ENCODE measurements at regions not wholly inside any gene's neighbourhood (a gene's known extent, or its start where the extent isn't known, plus 50 kb on each side); places are given as distances from the start of the nearest gene placed in this dataset.

- TF ChIP-seq, protein P1, sequence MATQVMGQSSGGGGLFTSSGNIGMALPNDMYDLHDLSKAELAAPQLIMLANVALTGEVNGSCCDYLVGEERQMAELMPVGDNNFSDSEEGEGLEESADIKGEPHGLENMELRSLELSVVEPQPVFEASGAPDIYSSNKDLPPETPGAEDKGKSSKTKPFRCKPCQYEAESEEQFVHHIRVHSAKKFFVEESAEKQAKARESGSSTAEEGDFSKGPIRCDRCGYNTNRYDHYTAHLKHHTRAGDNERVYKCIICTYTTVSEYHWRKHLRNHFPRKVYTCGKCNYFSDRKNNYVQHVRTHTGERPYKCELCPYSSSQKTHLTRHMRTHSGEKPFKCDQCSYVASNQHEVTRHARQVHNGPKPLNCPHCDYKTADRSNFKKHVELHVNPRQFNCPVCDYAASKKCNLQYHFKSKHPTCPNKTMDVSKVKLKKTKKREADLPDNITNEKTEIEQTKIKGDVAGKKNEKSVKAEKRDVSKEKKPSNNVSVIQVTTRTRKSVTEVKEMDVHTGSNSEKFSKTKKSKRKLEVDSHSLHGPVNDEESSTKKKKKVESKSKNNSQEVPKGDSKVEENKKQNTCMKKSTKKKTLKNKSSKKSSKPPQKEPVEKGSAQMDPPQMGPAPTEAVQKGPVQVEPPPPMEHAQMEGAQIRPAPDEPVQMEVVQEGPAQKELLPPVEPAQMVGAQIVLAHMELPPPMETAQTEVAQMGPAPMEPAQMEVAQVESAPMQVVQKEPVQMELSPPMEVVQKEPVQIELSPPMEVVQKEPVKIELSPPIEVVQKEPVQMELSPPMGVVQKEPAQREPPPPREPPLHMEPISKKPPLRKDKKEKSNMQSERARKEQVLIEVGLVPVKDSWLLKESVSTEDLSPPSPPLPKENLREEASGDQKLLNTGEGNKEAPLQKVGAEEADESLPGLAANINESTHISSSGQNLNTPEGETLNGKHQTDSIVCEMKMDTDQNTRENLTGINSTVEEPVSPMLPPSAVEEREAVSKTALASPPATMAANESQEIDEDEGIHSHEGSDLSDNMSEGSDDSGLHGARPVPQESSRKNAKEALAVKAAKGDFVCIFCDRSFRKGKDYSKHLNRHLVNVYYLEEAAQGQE (IDR thresholded peaks at IDR 0.05; ENCODE audit: low read depth): no peak
- TF ChIP-seq SRF (IDR thresholded peaks at IDR 0.05; ENCODE audit: low read depth) (no peak), SP1 (IDR thresholded peaks at IDR 0.05; ENCODE audit: low read depth) (no peak)
These were observed 86.2 kb downstream of the PCDH18 start (continued) for GRCh38 chr4:137446071-137446470.

GRCh38 chr4:137443031-137443800 is 89.1 kb downstream of the PCDH18 start:
- DNase-seq (ENCODE audit: low read depth, low spot score) (no peak), ATAC-seq (no peak)
- intact Hi-C loops (cut with micrococcal nuclease): no loop called here
- no peak overlapping the region for H3K27ac ChIP-seq (ENCODE audit: low read depth, low read length)
- no peak overlapping the region for H3K4me3 ChIP-seq (replicated peaks in 1 of 2; ENCODE audit: low read depth in 1 of 2, low read length in 2 of 2)
- no peaks in the 10 kb centered on the region for H3K9me2 ChIP-seq (ENCODE audit: insufficient read depth)
- ChIA-PET POLR2A (interaction anchor here (0.7 kb wide), 1 partner anchor 86 kb away, joined by 3 read pairs; no protein-coding TSS in a partner anchor), CTCF (no interaction called here), RAD21 (ENCODE audit: low non-redundant PET in 1 of 2, low total read pairs in 2 of 2, uncharacterized antibody in 2 of 2, unreplicated experiment in 2 of 2) (no interaction called here)
- H2AFZ ChIP-seq (ENCODE audit: low read depth, low read length, poor library complexity, severe bottlenecking): no peak overlapping the region
- no peak overlapping the region for H3K4me2 ChIP-seq (ENCODE audit: low read length)
- no peaks in the 10 kb centered on the region for H3K79me2 ChIP-seq (ENCODE audit: insufficient read depth, low read length)
- BruUV-seq (replicated peaks): no TSS peak
- H3K9me3 ChIP-seq (ENCODE audit: control insufficient read depth in 1 of 2, insufficient read depth in 1 of 2, low read depth in 1 of 2, low read length in 2 of 2): no peaks in the 10 kb centered on the region
- no peak overlapping the region for H3K9ac ChIP-seq (ENCODE audit: low read length)
- no peaks in the 10 kb centered on the region for H3K36me3 ChIP-seq (ENCODE audit: control insufficient read depth in 1 of 2, insufficient read depth in 2 of 2, low read length in 2 of 2)
- no peaks in the 10 kb centered on the region for H3K27me3 ChIP-seq (ENCODE audit: insufficient read depth, low read length)
- no peaks in the 10 kb centered on the region for H4K20me1 ChIP-seq (ENCODE audit: insufficient read depth)
- no peaks in the 10 kb centered on the region for H3K4me1 ChIP-seq (ENCODE audit: control insufficient read depth in 1 of 2, insufficient read depth in 2 of 2, low read length in 2 of 2)
- TF ChIP-seq, protein P1 (IDR thresholded peaks at IDR 0.05; ENCODE audit: low read depth): no peak
- no peak for TF ChIP-seq ELF1 (IDR thresholded peaks at IDR 0.05; ENCODE audit: borderline replicate concordance, low read depth)
- TF ChIP-seq ZFX (IDR thresholded peaks at IDR 0.05): no peak
- TF ChIP-seq SP1 (IDR thresholded peaks at IDR 0.05; ENCODE audit: low read depth): no peak
- no peak for TF ChIP-seq JUND (IDR thresholded peaks at IDR 0.05)
- TF ChIP-seq ZBTB33 (IDR thresholded peaks at IDR 0.05; ENCODE audit: extremely low read depth, insufficient replicate concordance, low read length): no peak
- TF ChIP-seq POLR2A (IDR thresholded peaks at IDR 0.05; ENCODE audit: borderline replicate concordance, extremely low read depth, insufficient read depth, insufficient read length): no peak
- no peak for TF ChIP-seq ATF3 (IDR thresholded peaks at IDR 0.05)
- no peak for TF ChIP-seq TCF7L2 (IDR thresholded peaks at IDR 0.05; ENCODE audit: borderline replicate concordance, extremely low read depth, insufficient read depth, insufficient read length)
- TF ChIP-seq YY1 (IDR thresholded peaks at IDR 0.05; ENCODE audit: extremely low read depth, insufficient replicate concordance, low read depth, low read length): no peak
- no peak for TF ChIP-seq EZH2phosphoT487 (IDR thresholded peaks at IDR 0.05; ENCODE audit: borderline replicate concordance)
- no peak for TF ChIP-seq CEBPB (IDR thresholded peaks at IDR 0.05; ENCODE audit: low read depth)
- no peak for TF ChIP-seq EGR1 (IDR thresholded peaks at IDR 0.05; ENCODE audit: low read depth)
- TF ChIP-seq SRF (IDR thresholded peaks at IDR 0.05; ENCODE audit: low read depth): no peak
- no peak for TF ChIP-seq RAD21 (IDR thresholded peaks at IDR 0.05; ENCODE audit: low read depth)

Data from HCT116 (cell line).